ENCODE measurements at regions not wholly inside any gene's neighbourhood (a gene's known extent, or its start where the extent isn't known, plus 50 kb on each side); places are given as distances from the start of the nearest gene placed in this dataset.
A peak's percentile ranks its signal among the peaks of the same experiment; 100 is the strongest.

GRCh38 chr2:139790807-139791752 lies 1010.9 kb upstream of the NXPH2 start:
- no peak for DNase-seq (ENCODE audit: extremely low spot score, unreplicated experiment)
- no peak overlapping the region for H3K4me3 Mint-ChIP-seq
- H3K27ac Mint-ChIP-seq = no peak overlapping the region
- H3K36me3 Mint-ChIP-seq = no peaks in the 10 kb centered on the region
- peaks cover 34% of the 10 kb centered on the region for H3K27me3 Mint-ChIP-seq
- H3K4me1 Mint-ChIP-seq (ENCODE audit: unreplicated experiment) = peaks cover 19% of the 10 kb centered on the region
- no peaks in the 10 kb centered on the region for H3K9me3 Mint-ChIP-seq
- TF ChIP-seq CTCF (conservative IDR thresholded peaks at IDR 0.05) = peak; percentile 65

GRCh38 chr2:139790136-139790535 lies 1009.9 kb upstream of the NXPH2 start:
- Mint-ChIP-seq H3K9me3 (no peaks in the 10 kb centered on the region), H3K27ac (no peak overlapping the region), H3K4me3 (no peak overlapping the region), H3K4me1 (ENCODE audit: unreplicated experiment) (peaks cover 19% of the 10 kb centered on the region), H3K36me3 (no peaks in the 10 kb centered on the region), H3K27me3 (peaks cover 32% of the 10 kb centered on the region)
- DNase-seq (ENCODE audit: extremely low spot score, unreplicated experiment) = no peak
- no peak for TF ChIP-seq CTCF (conservative IDR thresholded peaks at IDR 0.05)

GRCh38 chr2:139778732-139779131 lies 998.5 kb upstream of the NXPH2 start:
- DNase-seq (ENCODE audit: extremely low spot score, unreplicated experiment) = no peak
- H3K4me1 Mint-ChIP-seq (ENCODE audit: unreplicated experiment) = peaks cover under 1% of the 10 kb centered on the region
- H3K27me3 Mint-ChIP-seq = peaks cover 12% of the 10 kb centered on the region
- TF ChIP-seq CTCF (conservative IDR thresholded peaks at IDR 0.05) = no peak
- no peak overlapping the region for H3K4me3 Mint-ChIP-seq
- no peaks in the 10 kb centered on the region for H3K36me3 Mint-ChIP-seq
- H3K27ac Mint-ChIP-seq = no peak overlapping the region
- H3K9me3 Mint-ChIP-seq = no peaks in the 10 kb centered on the region

- no peak overlapping the region for H3K4me3 Mint-ChIP-seq
- TF ChIP-seq CTCF (conservative IDR thresholded peaks at IDR 0.05) = no peak
- no peaks in the 10 kb centered on the region for H3K9me3 Mint-ChIP-seq
- H3K4me1 Mint-ChIP-seq (ENCODE audit: unreplicated experiment) = peaks cover 6% of the 10 kb centered on the region
- no peak overlapping the region for H3K27ac Mint-ChIP-seq
- H3K27me3 Mint-ChIP-seq = peaks cover 12% of the 10 kb centered on the region
- no peak for DNase-seq (ENCODE audit: extremely low spot score, unreplicated experiment)
- no peaks in the 10 kb centered on the region for H3K36me3 Mint-ChIP-seq
Observed at GRCh38 chr2:139773720-139774277, 993.6 kb upstream of the NXPH2 start.

GRCh38 chr2:139769633-139770032 lies 989.4 kb upstream of the NXPH2 start:
- no peak for TF ChIP-seq CTCF (conservative IDR thresholded peaks at IDR 0.05)
- no peaks in the 10 kb centered on the region for H3K9me3 Mint-ChIP-seq
- no peaks in the 10 kb centered on the region for H3K36me3 Mint-ChIP-seq
- H3K27ac Mint-ChIP-seq = no peak overlapping the region
- no peak for DNase-seq (ENCODE audit: extremely low spot score, unreplicated experiment)
- H3K4me3 Mint-ChIP-seq = no peak overlapping the region
- H3K4me1 Mint-ChIP-seq (ENCODE audit: unreplicated experiment) = peaks cover 11% of the 10 kb centered on the region
- H3K27me3 Mint-ChIP-seq = peaks cover 2% of the 10 kb centered on the region

Data from type B pancreatic cell (in vitro differentiated cells).